HL-60 (cell line): ENCODE measurements at regions not wholly inside any gene's neighbourhood (a gene's known extent, or its start where the extent isn't known, plus 50 kb on each side); places are given as distances from the start of the nearest gene placed in this dataset.

Source experiments
- DNase-seq, 2 experiments: peaks; one replicate each; pipeline ENCODE4 v3.0.0-alpha.2; 2010 to 2020; ENCODE audit warnings: low read depth in 1 of 2, low spot score in 1 of 2
- H3K27ac ChIP-seq: fragments of 250-450 bp; sonication (Bioruptor Pico); replicated peaks from 2 replicates; pipeline ENCODE4 v1.5.1; 2020; ENCODE audit warnings: mild to moderate bottlenecking, moderate library complexity
- H3K27me3 ChIP-seq: fragments of 250-450 bp; sonication (Bioruptor Pico); 2 replicates; pipeline ENCODE4 v1.5.1; 2021; ENCODE audit warnings: mild to moderate bottlenecking, moderate library complexity; ENCODE audit not compliant: insufficient read depth, poor library complexity, severe bottlenecking
- H3K4me3 ChIP-seq: replicated peaks from 2 replicates; pipeline ENCODE4 v1.5.1; 2011; ENCODE audit warnings: mild to moderate bottlenecking, control low read depth, low read length; ENCODE audit not compliant: insufficient read depth
- CTCF ChIP-seq: IDR thresholded peaks from one replicate; pipeline ENCODE4 v1.5.1; 2011; ENCODE audit warnings: low read length, control low read depth, inconsistent platforms; ENCODE audit not compliant: insufficient read depth
- GABPA ChIP-seq: IDR thresholded peaks from 2 replicates; pipeline ENCODE4 v1.6.1; 2012; ENCODE audit warnings: low read depth
- POLR2AphosphoS5 ChIP-seq: IDR thresholded peaks from 2 replicates; pipeline ENCODE4 v1.6.1; 2012; ENCODE audit warnings: low read depth
- REST ChIP-seq: IDR thresholded peaks from 2 replicates; pipeline ENCODE4 v1.6.1; 2012; ENCODE audit warnings: low read depth; ENCODE audit not compliant: insufficient replicate concordance
- SPI1 ChIP-seq: IDR thresholded peaks from 2 replicates; pipeline ENCODE4 v1.6.1; 2012; ENCODE audit warnings: low read depth, mild to moderate bottlenecking, borderline replicate concordance

GRCh38 chr1:48164571-48164970 is 57.9 kb upstream of the SLC5A9 start:
- no peak overlapping the region for H3K4me3 ChIP-seq
- no peak for DNase-seq
- TF ChIP-seq SPI1 (no peak), POLR2AphosphoS5 (no peak), CTCF (no peak), REST (no peak), GABPA (no peak)
- no peak overlapping the region for H3K27ac ChIP-seq
- H3K27me3 ChIP-seq, result no peaks in the 10 kb centered on the region

- no peak for TF ChIP-seq CTCF
- no peak overlapping the region for H3K4me3 ChIP-seq
Measured at GRCh38 chr1:48160486-48161132, 61.9 kb upstream of the SLC5A9 start.

GRCh38 chr1:48139275-48139674 is 83.2 kb upstream of the SLC5A9 start:
- DNase-seq, result no peak
- TF ChIP-seq CTCF, result no peak
- no peak for TF ChIP-seq REST
- TF ChIP-seq POLR2AphosphoS5, result no peak
- no peak for TF ChIP-seq GABPA
- TF ChIP-seq SPI1, result no peak

More at GRCh38 chr1:48160486-48161132, 61.9 kb upstream of the SLC5A9 start:
- H3K27ac ChIP-seq, result no peak overlapping the region
- no peak for DNase-seq
- H3K27me3 ChIP-seq, result no peaks in the 10 kb centered on the region

More at GRCh38 chr1:48139275-48139674, 83.2 kb upstream of the SLC5A9 start:
- peaks cover 3% of the 10 kb centered on the region for H3K27me3 ChIP-seq
- H3K27ac ChIP-seq, result no peak overlapping the region
- no peak overlapping the region for H3K4me3 ChIP-seq
